ENCODE measurements at regions not wholly inside any gene's neighbourhood (a gene's known extent, or its start where the extent isn't known, plus 50 kb on each side); places are given as distances from the start of the nearest gene placed in this dataset.

DNA sequence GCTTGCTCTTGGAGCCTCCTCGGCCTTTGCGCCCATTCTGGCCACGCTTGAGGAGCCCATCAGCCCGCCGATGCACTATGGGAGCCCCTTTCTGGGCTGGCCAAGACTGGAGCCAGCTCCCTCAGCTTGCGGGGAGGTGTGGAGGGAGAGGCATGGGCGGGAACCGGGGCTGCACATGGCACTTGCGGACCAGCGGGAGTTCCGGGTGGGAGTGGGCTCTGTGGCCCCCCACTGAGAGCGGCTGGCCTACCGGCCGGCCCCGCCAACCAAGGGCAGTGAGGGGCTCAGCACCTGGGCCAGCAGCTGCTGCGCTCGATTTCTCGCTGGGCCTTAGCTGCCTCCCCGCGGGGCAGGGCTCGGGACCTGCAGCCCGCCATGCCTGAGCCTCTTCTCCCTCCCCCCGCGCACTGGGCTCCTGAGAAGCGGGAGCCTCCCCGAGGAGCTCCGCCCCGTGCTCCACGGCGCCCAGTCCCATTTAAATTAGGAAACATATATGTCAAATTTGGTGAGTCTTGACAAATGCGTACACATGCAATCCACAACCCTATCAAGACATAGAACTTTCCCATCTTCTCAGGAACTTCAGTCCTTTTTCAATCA lies 97.6 kb upstream of the CNTN3 start:
- TF ChIP-seq, protein P1, sequence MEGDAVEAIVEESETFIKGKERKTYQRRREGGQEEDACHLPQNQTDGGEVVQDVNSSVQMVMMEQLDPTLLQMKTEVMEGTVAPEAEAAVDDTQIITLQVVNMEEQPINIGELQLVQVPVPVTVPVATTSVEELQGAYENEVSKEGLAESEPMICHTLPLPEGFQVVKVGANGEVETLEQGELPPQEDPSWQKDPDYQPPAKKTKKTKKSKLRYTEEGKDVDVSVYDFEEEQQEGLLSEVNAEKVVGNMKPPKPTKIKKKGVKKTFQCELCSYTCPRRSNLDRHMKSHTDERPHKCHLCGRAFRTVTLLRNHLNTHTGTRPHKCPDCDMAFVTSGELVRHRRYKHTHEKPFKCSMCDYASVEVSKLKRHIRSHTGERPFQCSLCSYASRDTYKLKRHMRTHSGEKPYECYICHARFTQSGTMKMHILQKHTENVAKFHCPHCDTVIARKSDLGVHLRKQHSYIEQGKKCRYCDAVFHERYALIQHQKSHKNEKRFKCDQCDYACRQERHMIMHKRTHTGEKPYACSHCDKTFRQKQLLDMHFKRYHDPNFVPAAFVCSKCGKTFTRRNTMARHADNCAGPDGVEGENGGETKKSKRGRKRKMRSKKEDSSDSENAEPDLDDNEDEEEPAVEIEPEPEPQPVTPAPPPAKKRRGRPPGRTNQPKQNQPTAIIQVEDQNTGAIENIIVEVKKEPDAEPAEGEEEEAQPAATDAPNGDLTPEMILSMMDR (IDR thresholded peaks at IDR 0.05) = no peak
- TF ChIP-seq POLR2AphosphoS5 (IDR thresholded peaks at IDR 0.05; ENCODE audit: low read depth, low read length) = no peak
- no peak for TF ChIP-seq RAD21 (IDR thresholded peaks at IDR 0.05; ENCODE audit: low read length)

Measured in SK-N-SH (cell line).